GM12878 (cell line): ENCODE measurements at regions not wholly inside any gene's neighbourhood (a gene's known extent, or its start where the extent isn't known, plus 50 kb on each side); places are given as distances from the start of the nearest gene placed in this dataset.

Experiments used
- ATAC-seq: fragments of 200-7000 bp; cut with Tn5 transposase; 3 replicates; pipeline ENCODE4 v1.9.1; 2020; ENCODE audit warnings: mild to moderate bottlenecking, moderate library complexity
- BruUV-seq: library from RNA; stranded (reverse); fragments of 400-500 nt; replicated peaks from 2 replicates; lab custom pipeline; 2021; lab: Mats Ljungman, UMichigan
- CTCF ChIA-PET: fragments of 300-600 bp; sonication (Branson Sonifier 250); formaldehyde crosslinking; extraction: SDS; loops from one replicate; lab custom pipeline; 2021; ENCODE audit warnings: inconsistent platforms; lab: Yijun Ruan, JAX
- POLR2A ChIA-PET: fragments of 350-600 bp; formaldehyde crosslinking; extraction: SDS; loops from one replicate; lab custom pipeline; 2021; ENCODE audit warnings: inconsistent platforms; lab: Charles Lee
- RAD21 ChIA-PET: fragments of 300-600 bp; sonication (Branson Sonifier 250); formaldehyde crosslinking; loops from one replicate; lab custom pipeline; 2023; ENCODE audit warnings: antibody characterized with exemption; ENCODE audit not compliant: unreplicated experiment; lab: Charles Lee
- SMC1A ChIA-PET: fragments of 300-600 bp; sonication (Branson Sonifier 250); formaldehyde crosslinking; loops from one replicate; lab custom pipeline; 2023; ENCODE audit not compliant: unreplicated experiment, uncharacterized antibody; lab: Charles Lee
- DNase-seq: peaks from one replicate; pipeline ENCODE4 v3.0.0-alpha.2; 2011; ENCODE audit warnings: low read depth, low spot score
- FAIRE-seq: peaks from 3 replicates; lab custom pipeline; 2011; peaks lifted over from hg19 to GRCh38; lab: Jason Lieb, UNC
- H2AFZ ChIP-seq: 2 replicates; pipeline ENCODE4 v1.6.0; 2011; ENCODE audit warnings: low read depth, low read length, control low read depth; ENCODE audit not compliant: control insufficient read depth
- H3K27ac ChIP-seq: 2 replicates; pipeline ENCODE4 v1.5.1; 2011; ENCODE audit warnings: control low read depth; ENCODE audit not compliant: control insufficient read depth, insufficient read depth
- H3K27me3 ChIP-seq, 2 experiments: replicated peaks in 1 of 2; 2 replicates each; pipeline versions ENCODE4 v1.6.0 to v1.6.1; 2011; ENCODE audit warnings: low read length in 1 of 2; ENCODE audit not compliant: control insufficient read depth in 2 of 2, insufficient read depth in 2 of 2
- H3K36me3 ChIP-seq, 2 experiments: 2 replicates each; pipeline ENCODE4 v1.5.1; 2011; ENCODE audit warnings: low read length in 1 of 2; ENCODE audit not compliant: control insufficient read depth in 2 of 2, insufficient read depth in 2 of 2
- H3K4me1 ChIP-seq: 2 replicates; pipeline ENCODE4 v1.6.1; 2011; ENCODE audit warnings: mild to moderate bottlenecking, low read length, moderate library complexity, mixed read lengths; ENCODE audit not compliant: control insufficient read depth, insufficient read depth
- H3K4me2 ChIP-seq: 2 replicates; pipeline ENCODE4 v1.6.0; 2011; ENCODE audit warnings: control low read depth; ENCODE audit not compliant: control insufficient read depth, insufficient read depth
- H3K4me3 ChIP-seq: fragments of 200-600 bp; sonication (generic); 2 replicates; pipeline ENCODE4 v1.5.1; 2016
- H3K79me2 ChIP-seq: 2 replicates; pipeline ENCODE4 v1.6.0; 2011; ENCODE audit warnings: low read length; ENCODE audit not compliant: control insufficient read depth, insufficient read depth
- H3K9ac ChIP-seq: 2 replicates; pipeline ENCODE4 v1.8.0; 2011; ENCODE audit warnings: low read length, control low read depth, mixed read lengths; ENCODE audit not compliant: control insufficient read depth, insufficient read depth
- H3K9me3 ChIP-seq: replicated peaks from 3 replicates; pipeline ENCODE4 v1.5.1; 2011; ENCODE audit warnings: mild to moderate bottlenecking, low read length; ENCODE audit not compliant: control insufficient read depth, insufficient read depth
- H4K20me1 ChIP-seq: 2 replicates; pipeline ENCODE4 v1.6.0; 2011; ENCODE audit not compliant: control insufficient read depth, insufficient read depth
- ASH2L ChIP-seq: fragments of 300-600, 200-600 bp; sonication (generic); IDR thresholded peaks from 2 replicates; pipeline ENCODE4 v1.6.1; 2017; ENCODE audit warnings: low read depth, mild to moderate bottlenecking, borderline replicate concordance
- ETV6 ChIP-seq, 2 experiments: fragments of 450-650 bp in 1 of 2; IDR thresholded peaks in 1 of 2; conservative IDR thresholded peaks in 1 of 2; 2 replicates each; pipeline ENCODE4 v1.6.1; 2014; ENCODE audit warnings: antibody characterized with exemption in 1 of 2, borderline replicate concordance in 1 of 2, low read depth in 1 of 2, mild to moderate bottlenecking in 1 of 2, moderate library complexity in 1 of 2
- GABPA ChIP-seq: IDR thresholded peaks from 2 replicates; pipeline ENCODE4 v1.6.1; 2014; ENCODE audit warnings: antibody characterized with exemption, low read depth, mild to moderate bottlenecking, inconsistent platforms
- IKZF1 ChIP-seq: fragments of 450-650 bp; conservative IDR thresholded peaks from 2 replicates; pipeline ENCODE4 v1.6.1; 2017; ENCODE audit warnings: antibody characterized with exemption, mild to moderate bottlenecking
- KLF5 ChIP-seq: fragments of 450-650 bp; IDR thresholded peaks from 2 replicates; pipeline ENCODE4 v1.6.1; 2014; ENCODE audit warnings: mild to moderate bottlenecking; ENCODE audit not compliant: partially characterized antibody
- MLLT1 ChIP-seq: fragments of 450-650 bp; IDR thresholded peaks from 2 replicates; pipeline ENCODE4 v1.6.1; 2016; ENCODE audit warnings: mild to moderate bottlenecking
- PML ChIP-seq: IDR thresholded peaks from 2 replicates; pipeline ENCODE4 v1.6.1; 2012; ENCODE audit warnings: low read length, inconsistent platforms
- RB1 ChIP-seq: fragments of 450-650 bp; formaldehyde crosslinking; IDR thresholded peaks from 2 replicates; pipeline ENCODE4 v1.6.1; 2017; ENCODE audit warnings: mild to moderate bottlenecking, borderline replicate concordance
- REST ChIP-seq: IDR thresholded peaks from 2 replicates; pipeline ENCODE4 v1.6.1; 2012; ENCODE audit warnings: mild to moderate bottlenecking, low read depth, low read length
- ZBTB11 ChIP-seq: fragments of 450-650 bp; formaldehyde crosslinking; IDR thresholded peaks from 2 replicates; pipeline ENCODE4 v1.5.0; 2022; ENCODE audit warnings: mild to moderate bottlenecking, missing genetic modification characterization
- ZSCAN29 ChIP-seq: fragments of 450-650 bp; IDR thresholded peaks from 2 replicates; pipeline ENCODE4 v1.6.1; 2017; ENCODE audit warnings: mild to moderate bottlenecking, moderate library complexity
- whole genome bisulfite sequencing: methylation state at CpG from one replicate; pipeline ENCODE4 v1.1.6; 2016; ENCODE audit warnings: low lambda C conversion rate; ENCODE audit not compliant: insufficient replicate concordance, insufficient coverage; ENCODE audit errors: missing lambda C conversion rate; 5-methylcytosine and 5-hydroxymethylcytosine counted together
- in situ Hi-C: fragments of 300-500 bp; cut with MboI; formaldehyde crosslinking; loops from 9 replicates; pipeline ENCODE4 v1.14.3; 2018; ENCODE audit warnings: mixed read lengths
- intact Hi-C: fragments of 100-400 bp; cut with micrococcal nuclease; formaldehyde crosslinking; loops from one replicate; pipeline ENCODE4 v1.14.2; 2022; ENCODE audit not compliant: unreplicated experiment

GRCh38 chr9:86652736-86653135, 294.6 kb downstream of the GAS1 start (continued):
- TF ChIP-seq REST (no peak), RB1 (no peak), ASH2L (no peak), ETV6 (conservative IDR thresholded peaks at IDR 0.05 in 1 of 2, IDR thresholded peaks at IDR 0.05 in 1 of 2; ENCODE audit: borderline replicate concordance in 1 of 2, low read depth in 1 of 2) (no peak), MLLT1 (no peak), KLF5 (no peak), GABPA (no peak)

GRCh38 chr9:86649913-86650312, 295.7 kb upstream of the TUT7 start:
- in situ Hi-C loops: no loop called here
- intact Hi-C loops: no loop called here
- no TSS peak for BruUV-seq
- Histone ChIP-seq H3K27ac (no peak overlapping the region), H2AFZ (no peak overlapping the region), H3K79me2 (no peaks in the 10 kb centered on the region), H3K27me3 (no peaks in the 10 kb centered on the region), H3K4me1 (no peaks in the 10 kb centered on the region), H3K4me2 (no peak overlapping the region), H3K9me3 (no peaks in the 10 kb centered on the region), H4K20me1 (no peaks in the 10 kb centered on the region), H3K9ac (no peak overlapping the region), H3K36me3 (no peaks in the 10 kb centered on the region), H3K4me3 (no peak overlapping the region)
- FAIRE-seq (no peak), ATAC-seq (no peak), DNase-seq (no peak)
- ChIA-PET SMC1A (no interaction called here), RAD21 (no interaction called here), POLR2A (no interaction called here), CTCF (no interaction called here)
- 0% methylated on average over 4 of the region's 4 CpGs for WGBS
- TF ChIP-seq PML (no peak), ZBTB11 (CRISPR knock-in tag) (no peak), IKZF1 (no peak), ZSCAN29 (no peak)
